GM18499 (cell line): ENCODE measurements at regions not wholly inside any gene's neighbourhood (a gene's known extent, or its start where the extent isn't known, plus 50 kb on each side); places are given as distances from the start of the nearest gene placed in this dataset.
A peak's percentile ranks its signal among the peaks of the same experiment; 100 is the strongest.

Experiments
- ATAC-seq: cut with Tn5 transposase; IDR thresholded peaks from one replicate; pipeline ENCODE4 v1.9.1; 2021; ENCODE audit warnings: moderate number of reproducible peaks; ENCODE audit not compliant: insufficient read depth, unreplicated experiment

DNA sequence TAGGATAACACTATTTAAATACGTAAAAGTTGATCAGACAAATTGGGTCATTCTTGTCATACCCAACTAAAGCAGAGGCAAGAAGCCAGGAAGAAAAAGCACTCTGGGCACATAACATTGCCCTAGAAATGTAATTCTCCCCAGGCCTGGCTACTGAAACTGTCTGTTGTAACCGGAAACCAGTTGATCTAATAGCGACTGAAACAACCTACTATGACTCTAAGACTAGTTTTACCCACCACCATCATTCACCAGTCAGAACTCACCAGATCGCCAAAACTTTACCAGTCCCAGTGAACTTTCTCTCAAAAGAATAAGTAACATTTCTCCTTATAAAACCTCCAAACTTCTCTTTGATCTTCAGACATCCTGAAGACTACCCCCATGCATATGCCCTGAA is 99.3 kb upstream of the WWC1 start:
- ATAC-seq = no peak

- no peak for ATAC-seq
These were observed 97.8 kb upstream of the WWC1 start for GRCh38 chr5:168193493-168194250.

DNA sequence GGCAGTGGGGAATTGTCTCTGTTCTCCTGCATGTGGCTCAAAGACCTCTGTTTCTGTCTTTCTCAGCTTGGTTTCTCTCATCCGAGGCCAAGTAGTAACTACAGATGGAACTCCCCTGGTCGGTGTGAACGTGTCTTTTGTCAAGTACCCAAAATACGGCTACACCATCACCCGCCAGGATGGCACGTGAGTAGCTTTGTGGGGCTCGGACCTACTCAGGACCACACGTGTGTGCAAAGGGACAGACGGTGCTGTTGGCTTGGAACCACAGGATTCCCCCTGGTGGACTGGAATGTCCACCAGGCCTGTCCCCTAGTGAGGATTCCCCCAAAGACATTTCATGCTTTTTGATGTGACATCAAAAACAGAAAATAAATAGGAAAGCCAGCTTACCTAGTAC is 96.3 kb upstream of the WWC1 start:
- ATAC-seq = no peak

- no peak for ATAC-seq
These were observed 93.1 kb upstream of the WWC1 start for GRCh38 chr5:168198359-168198758.

- ATAC-seq = no peak
These were observed 88.4 kb upstream of the WWC1 start for GRCh38 chr5:168202996-168203395.

GRCh38 chr5:168204165-168204564 is 87.3 kb upstream of the WWC1 start:
- no peak for ATAC-seq

DNA sequence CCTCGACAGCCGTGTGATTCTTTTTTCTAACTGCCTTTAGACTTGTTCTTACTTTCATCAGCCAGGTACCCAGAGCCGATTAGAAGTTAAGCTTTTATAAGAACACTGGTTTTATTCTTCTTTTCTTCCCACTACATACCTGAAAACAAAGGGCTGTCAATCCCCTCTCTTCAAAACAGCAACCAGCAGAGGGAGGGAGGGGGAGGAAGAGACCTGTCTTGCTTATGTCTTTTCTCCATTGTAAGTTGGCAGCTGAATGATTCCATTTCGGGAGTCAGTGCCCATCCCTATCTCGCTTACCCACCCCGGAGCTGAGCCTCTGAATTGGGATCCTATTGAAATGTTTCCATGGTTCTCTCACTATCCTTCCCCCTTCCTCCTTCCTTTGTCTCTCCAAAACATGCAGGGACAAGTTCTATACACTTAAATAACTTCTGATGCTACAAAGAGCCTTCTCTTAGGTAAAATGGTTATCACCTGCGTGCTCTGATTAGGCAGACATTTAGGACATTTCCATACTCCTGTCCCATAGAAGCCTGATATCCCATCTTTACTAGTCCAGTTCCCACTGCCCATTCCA is 83.9 kb upstream of the WWC1 start:
- ATAC-seq = no peak

DNA sequence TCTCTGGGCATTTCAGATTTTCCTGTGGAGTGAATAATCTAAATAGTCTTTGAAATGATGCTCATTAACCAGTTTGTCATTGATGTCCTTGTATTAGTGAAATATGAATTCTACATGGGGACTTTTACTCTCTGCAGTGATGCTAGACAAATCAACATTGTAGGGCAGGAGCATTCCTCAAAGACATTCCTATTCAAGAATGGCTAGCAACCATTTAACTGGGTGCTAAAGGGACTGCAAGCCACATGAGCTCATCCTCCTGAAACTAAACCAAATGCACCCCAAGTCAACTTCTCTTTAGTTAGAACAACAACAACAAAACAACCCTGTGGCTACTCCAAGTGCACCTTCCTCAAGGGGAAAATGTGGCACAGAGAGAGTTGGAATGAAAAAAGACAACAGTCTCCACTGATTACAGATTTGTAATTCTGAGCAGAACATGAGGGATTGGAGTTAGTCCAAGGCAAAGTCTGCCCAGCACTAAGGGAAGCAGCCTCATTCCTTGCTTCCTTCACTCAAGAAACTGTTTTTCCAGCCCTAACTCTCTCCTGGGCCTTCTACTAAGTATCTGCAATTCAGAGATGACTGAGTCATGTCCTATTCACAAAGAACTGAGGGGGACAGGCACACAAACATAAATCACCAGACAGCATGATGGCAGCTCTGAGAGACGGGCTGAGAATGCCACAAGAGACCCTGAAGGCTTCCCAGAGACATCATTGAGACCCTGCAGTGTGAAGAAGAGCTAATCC is 82.0 kb upstream of the WWC1 start:
- ATAC-seq = no peak

- no peak for ATAC-seq
These were observed 81.4 kb upstream of the WWC1 start for GRCh38 chr5:168209997-168210396.

- ATAC-seq = no peak
These were observed 80.2 kb upstream of the WWC1 start for GRCh38 chr5:168211245-168211644.

DNA sequence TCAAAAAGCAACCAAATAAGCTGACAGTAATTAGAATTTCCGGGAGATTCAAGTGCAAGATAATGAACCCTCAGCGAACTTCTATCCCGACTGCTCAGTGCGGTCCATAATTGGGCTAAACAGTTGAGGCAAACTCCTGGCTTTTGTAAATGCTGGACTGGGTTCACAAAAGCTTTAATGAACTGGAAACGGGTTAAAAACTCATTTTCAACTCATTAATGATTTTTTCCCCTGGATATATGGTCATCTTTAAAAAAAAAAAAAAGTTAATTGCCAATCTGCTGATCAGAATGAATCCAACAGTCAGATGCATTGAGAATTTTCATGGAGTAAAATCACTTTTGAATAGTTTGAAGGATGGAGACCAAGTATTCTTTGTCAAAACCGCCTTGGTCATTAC is 79.5 kb upstream of the WWC1 start:
- ATAC-seq = no peak

- ATAC-seq = no peak
These were observed 77.4 kb upstream of the WWC1 start for GRCh38 chr5:168214071-168214470.

DNA sequence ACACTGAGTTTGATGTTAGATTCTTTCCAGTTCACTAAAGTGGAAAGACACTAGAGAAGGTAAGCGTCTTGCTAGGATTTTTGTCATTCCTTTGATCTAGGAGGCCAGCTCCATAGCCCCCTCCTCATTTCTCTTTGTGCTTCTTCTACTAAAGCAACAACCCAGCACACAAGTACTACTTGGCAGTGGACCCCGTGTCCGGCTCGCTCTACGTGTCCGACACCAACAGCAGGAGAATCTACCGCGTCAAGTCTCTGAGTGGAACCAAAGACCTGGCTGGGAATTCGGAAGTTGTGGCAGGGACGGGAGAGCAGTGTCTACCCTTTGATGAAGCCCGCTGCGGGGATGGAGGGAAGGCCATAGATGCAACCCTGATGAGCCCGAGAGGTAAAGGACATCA is 76.6 kb upstream of the WWC1 start:
- no peak for ATAC-seq

DNA sequence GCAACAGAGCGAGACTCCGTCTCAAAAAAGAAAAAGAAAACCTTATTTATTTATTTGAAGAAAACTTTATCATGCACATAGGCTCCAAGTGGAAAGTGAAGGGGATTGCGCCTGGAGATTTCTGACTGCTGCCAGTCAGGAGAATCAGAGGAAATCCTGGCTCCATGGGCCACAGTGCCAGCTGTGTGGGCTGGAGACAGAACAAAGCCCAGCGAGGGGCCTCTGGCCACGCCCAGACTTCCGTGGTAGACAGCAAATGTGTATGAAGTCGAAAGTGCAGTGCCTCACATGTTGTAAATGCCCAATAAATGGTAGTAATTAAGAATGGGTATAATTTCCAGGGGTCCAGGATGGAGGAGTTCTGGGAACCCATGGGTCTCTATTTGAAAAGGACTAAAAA is 75.8 kb upstream of the WWC1 start:
- ATAC-seq = no peak

- no peak for ATAC-seq
These were observed 74.5 kb upstream of the WWC1 start for GRCh38 chr5:168216989-168217388.

DNA sequence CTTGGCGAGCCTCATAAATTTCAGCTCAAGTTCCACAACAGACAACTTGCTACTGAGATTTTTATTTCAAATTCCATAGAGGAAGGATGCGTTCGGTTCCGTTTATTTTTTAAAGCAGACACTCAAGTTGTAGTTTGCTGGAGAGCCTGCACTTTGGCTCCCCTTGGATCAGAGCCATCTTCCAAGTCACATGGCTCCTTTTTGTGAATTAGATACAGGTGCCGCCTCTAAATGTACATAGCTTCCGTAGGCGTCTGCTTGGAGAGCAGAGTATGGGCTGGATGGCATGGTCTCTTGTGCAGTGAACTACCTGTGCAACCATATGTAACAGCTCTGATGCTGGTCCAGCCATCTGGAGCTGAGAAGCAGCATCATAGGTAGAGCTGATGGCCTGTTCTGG is 73.9 kb upstream of the WWC1 start:
- ATAC-seq = no peak

- ATAC-seq = no peak
These were observed 72.7 kb upstream of the WWC1 start for GRCh38 chr5:168218746-168219145.

GRCh38 chr5:168219515-168220410 is 71.7 kb upstream of the WWC1 start:
- ATAC-seq = peak; percentile 65

DNA sequence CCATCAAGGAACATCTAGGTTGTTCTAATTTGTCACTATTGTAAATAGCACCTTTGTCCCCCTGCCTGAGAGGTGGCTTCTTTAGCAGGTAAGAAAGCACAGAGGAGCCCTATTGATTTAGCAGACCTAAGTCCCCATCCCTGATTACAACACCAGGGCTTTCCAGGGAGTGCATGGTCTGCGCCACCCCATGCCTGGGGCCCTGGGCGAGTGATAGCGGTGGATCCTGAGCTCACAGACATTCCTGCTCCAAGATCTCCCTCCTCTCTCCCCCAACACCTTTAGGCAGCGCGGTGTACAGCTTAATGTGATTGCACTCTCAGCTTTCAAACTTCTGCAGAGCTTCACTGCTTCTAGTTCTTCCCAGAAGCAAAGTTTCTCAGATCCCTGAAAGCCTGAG is 67.4 kb upstream of the WWC1 start:
- ATAC-seq = no peak

DNA sequence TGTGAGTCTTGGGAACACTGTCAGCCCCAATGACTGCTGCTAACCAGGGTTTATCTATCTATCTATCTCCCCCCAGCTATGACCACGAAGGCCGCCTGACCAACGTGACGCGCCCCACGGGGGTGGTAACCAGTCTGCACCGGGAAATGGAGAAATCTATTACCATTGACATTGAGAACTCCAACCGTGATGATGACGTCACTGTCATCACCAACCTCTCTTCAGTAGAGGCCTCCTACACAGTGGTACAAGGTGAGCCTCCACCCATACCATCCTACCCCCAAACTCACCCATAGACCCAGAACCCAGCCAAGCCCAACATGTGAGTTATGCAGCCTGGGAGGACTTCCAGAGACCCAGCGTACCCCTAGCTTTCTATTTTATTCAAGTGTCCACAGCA is 65.4 kb upstream of the WWC1 start:
- ATAC-seq = no peak

DNA sequence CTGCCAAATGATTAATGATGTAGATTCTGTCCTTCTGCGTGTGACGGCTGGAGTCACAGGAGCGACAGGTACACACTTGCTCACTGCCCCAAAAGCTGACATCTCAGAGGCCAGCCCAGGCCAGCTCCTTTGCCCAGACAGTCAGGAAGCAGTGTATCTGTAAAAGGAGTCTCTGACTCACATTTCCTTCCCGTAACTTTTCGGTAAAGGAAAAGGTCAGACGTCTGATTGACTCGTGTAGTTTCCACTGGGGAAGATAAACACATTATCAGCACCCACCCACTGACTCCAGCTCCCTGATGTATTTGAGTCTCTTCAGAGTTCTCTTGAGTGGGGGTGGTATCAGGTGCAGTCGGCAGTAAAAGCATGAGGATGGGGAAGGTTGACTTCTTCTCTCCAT is 64.4 kb upstream of the WWC1 start:
- no peak for ATAC-seq
